GM23248 (cell line): ENCODE measurements at regions not wholly inside any gene's neighbourhood (a gene's known extent, or its start where the extent isn't known, plus 50 kb on each side); places are given as distances from the start of the nearest gene placed in this dataset.

Source experiments
- DNase-seq: peaks from one replicate; pipeline ENCODE4 v3.0.0-alpha.2; 2015
- H2AFZ ChIP-seq: fragments of 200-600 bp; sonication (generic); 2 replicates; pipeline ENCODE4 v1.6.1; 2016; ENCODE audit warnings: antibody characterized with exemption
- H3F3A ChIP-seq: fragments of 200-600 bp; sonication (generic); 2 replicates; pipeline ENCODE4 v1.6.1; 2016; ENCODE audit warnings: mild to moderate bottlenecking, antibody characterized with exemption, mixed run types; ENCODE audit not compliant: insufficient read depth
- H3K27ac ChIP-seq: fragments of 200-600 bp; sonication (generic); 2 replicates; pipeline ENCODE4 v1.5.1; 2016; ENCODE audit warnings: mild to moderate bottlenecking
- H3K27me3 ChIP-seq: fragments of 200-600 bp; sonication (generic); replicated peaks from 2 replicates; pipeline ENCODE4 v1.6.1; 2016; ENCODE audit warnings: mild to moderate bottlenecking; ENCODE audit not compliant: insufficient read depth
- H3K36me3 ChIP-seq: fragments of 200-600 bp; sonication (generic); 2 replicates; pipeline ENCODE4 v1.6.1; 2016; ENCODE audit warnings: low read depth, mild to moderate bottlenecking
- H3K4me1 ChIP-seq: fragments of 200-600 bp; sonication (generic); 2 replicates; pipeline ENCODE4 v1.6.1; 2016; ENCODE audit warnings: mild to moderate bottlenecking; ENCODE audit not compliant: insufficient read depth
- H3K4me2 ChIP-seq: fragments of 200-600 bp; sonication (generic); one replicate; pipeline ENCODE4 v1.6.1; 2016; ENCODE audit warnings: mild to moderate bottlenecking; ENCODE audit not compliant: unreplicated experiment
- H3K4me3 ChIP-seq: fragments of 200-600 bp; sonication (generic); 2 replicates; pipeline ENCODE4 v1.5.1; 2016; ENCODE audit warnings: mild to moderate bottlenecking
- H3K79me2 ChIP-seq: fragments of 200-600 bp; sonication (generic); 2 replicates; pipeline ENCODE4 v1.6.1; 2016; ENCODE audit warnings: mild to moderate bottlenecking; ENCODE audit not compliant: insufficient read depth
- H3K9ac ChIP-seq: fragments of 200-600 bp; sonication (generic); 2 replicates; pipeline ENCODE4 v1.6.1; 2016; ENCODE audit warnings: mild to moderate bottlenecking
- H3K9me2 ChIP-seq: fragments of 200-600 bp; sonication (generic); 2 replicates; pipeline ENCODE4 v1.6.1; 2016; ENCODE audit warnings: mixed run types, mild to moderate bottlenecking, moderate library complexity; ENCODE audit not compliant: insufficient read depth
- H3K9me3 ChIP-seq: fragments of 200-600 bp; sonication (generic); one replicate; pipeline ENCODE4 v1.6.1; 2017; ENCODE audit warnings: low read depth
- H4K20me1 ChIP-seq: fragments of 200-600 bp; sonication (generic); 2 replicates; pipeline ENCODE4 v1.6.0; 2016; ENCODE audit not compliant: insufficient read depth
- EZH2 ChIP-seq: fragments of 200-600 bp; sonication (generic); IDR thresholded peaks from 2 replicates; pipeline ENCODE4 v1.6.1; 2018; ENCODE audit warnings: antibody characterized with exemption, mild to moderate bottlenecking; ENCODE audit not compliant: insufficient read depth, poor library complexity, severe bottlenecking
- EZH2phosphoT487 ChIP-seq: fragments of 200-600 bp; sonication (generic); IDR thresholded peaks from 2 replicates; pipeline ENCODE4 v1.6.1; 2018; ENCODE audit warnings: antibody characterized with exemption, moderate library complexity, mild to moderate bottlenecking, low read depth; ENCODE audit not compliant: insufficient read depth
- WGBS, 2 experiments: methylation state at CpG; one replicate each; pipeline ENCODE4 v1.1.6; 2015 to 2017; ENCODE audit warnings: low lambda C conversion rate in 2 of 2, low coverage in 1 of 2; ENCODE audit errors: missing lambda C conversion rate in 2 of 2; 5-methylcytosine and 5-hydroxymethylcytosine counted together
- in situ Hi-C: fragments of 300-500 bp; cut with MboI; formaldehyde crosslinking; loops from 2 replicates; pipeline ENCODE4 v1.15.0; 2020

- Histone ChIP-seq H4K20me1 (no peaks in the 10 kb centered on the region), H3K4me3 (no peak overlapping the region), H3K9ac (no peak overlapping the region), H3K27me3 (no peaks in the 10 kb centered on the region), H2AFZ (no peak overlapping the region), H3K4me2 (no peak overlapping the region), H3K9me2 (no peaks in the 10 kb centered on the region), H3K9me3 (no peaks in the 10 kb centered on the region), H3K4me1 (no peaks in the 10 kb centered on the region), H3K27ac (no peak overlapping the region), H3K79me2 (no peaks in the 10 kb centered on the region), H3F3A (no peaks in the 10 kb centered on the region), H3K36me3 (no peaks in the 10 kb centered on the region)
- in situ Hi-C loops: no loop called here
- 46 to 48% methylated on average over 12 of the region's 12 CpGs for WGBS, 2 experiments
- no peak for TF ChIP-seq EZH2phosphoT487
- TF ChIP-seq EZH2: no peak
- no peak for DNase-seq
Observed at GRCh38 chr14:96638041-96638855, 136.1 kb downstream of the PAPOLA start.

GRCh38 chr14:96639550-96639949, 137.4 kb downstream of the PAPOLA start:
- Histone ChIP-seq H3F3A (no peaks in the 10 kb centered on the region), H3K79me2 (no peaks in the 10 kb centered on the region), H3K9me2 (no peaks in the 10 kb centered on the region), H3K4me1 (no peaks in the 10 kb centered on the region), H3K36me3 (no peaks in the 10 kb centered on the region), H3K9ac (no peak overlapping the region), H2AFZ (no peak overlapping the region), H3K27ac (no peak overlapping the region), H3K4me3 (no peak overlapping the region), H4K20me1 (no peaks in the 10 kb centered on the region), H3K9me3 (no peaks in the 10 kb centered on the region), H3K4me2 (no peak overlapping the region), H3K27me3 (no peaks in the 10 kb centered on the region)
- TF ChIP-seq EZH2 (no peak), EZH2phosphoT487 (no peak)
- WGBS, 2 experiments: 59 to 75% methylated on average over 8 of the region's 8 CpGs
- in situ Hi-C loops: no loop called here
- no peak for DNase-seq

GRCh38 chr14:96648506-96649326, 146.5 kb downstream of the PAPOLA start:
- 33 to 34% methylated on average over 5 of the region's 5 CpGs for WGBS, 2 experiments
- Histone ChIP-seq H3K4me2 (no peak overlapping the region), H4K20me1 (no peaks in the 10 kb centered on the region), H3K27me3 (no peaks in the 10 kb centered on the region), H3K36me3 (no peaks in the 10 kb centered on the region), H2AFZ (no peak overlapping the region), H3K9me3 (no peaks in the 10 kb centered on the region), H3K4me1 (no peaks in the 10 kb centered on the region), H3K79me2 (no peaks in the 10 kb centered on the region), H3K9me2 (no peaks in the 10 kb centered on the region), H3K27ac (no peak overlapping the region), H3F3A (no peaks in the 10 kb centered on the region), H3K4me3 (no peak overlapping the region), H3K9ac (no peak overlapping the region)
- TF ChIP-seq EZH2 (no peak), EZH2phosphoT487 (no peak)
- in situ Hi-C loops: no loop called here
- no peak for DNase-seq

GRCh38 chr14:96649327-96649601, 147.1 kb downstream of the PAPOLA start:
- H3K9me2 ChIP-seq: no peaks in the 10 kb centered on the region
- H3K9me3 ChIP-seq: no peaks in the 10 kb centered on the region
- H3K4me3 ChIP-seq: no peak overlapping the region
- H3K4me2 ChIP-seq: no peak overlapping the region
- H3K9ac ChIP-seq: no peak overlapping the region
- no peak overlapping the region for H2AFZ ChIP-seq
- H3F3A ChIP-seq: no peaks in the 10 kb centered on the region
- H3K27me3 ChIP-seq: no peaks in the 10 kb centered on the region
- H3K4me1 ChIP-seq: no peaks in the 10 kb centered on the region
- no peaks in the 10 kb centered on the region for H4K20me1 ChIP-seq
- H3K36me3 ChIP-seq: no peaks in the 10 kb centered on the region
- in situ Hi-C loops: no loop called here
- 4 to 9% methylated on average over 2 of the region's 2 CpGs for WGBS, 2 experiments
- no peak overlapping the region for H3K27ac ChIP-seq
- no peak for DNase-seq
- no peak for TF ChIP-seq EZH2phosphoT487
- TF ChIP-seq EZH2: no peak
- H3K79me2 ChIP-seq: no peaks in the 10 kb centered on the region
